Erythroblast (primary cell): ENCODE measurements at regions not wholly inside any gene's neighbourhood (a gene's known extent, or its start where the extent isn't known, plus 50 kb on each side); places are given as distances from the start of the nearest gene placed in this dataset.

Experiments
- GATA1 ChIP-seq: IDR thresholded peaks from 2 replicates; pipeline ENCODE4 v1.6.1; 2011; ENCODE audit warnings: low read depth, mild to moderate bottlenecking, control low read depth, low read length, moderate library complexity
- POLR2A ChIP-seq: IDR thresholded peaks from 2 replicates; pipeline ENCODE4 v1.6.1; 2011; ENCODE audit warnings: mild to moderate bottlenecking, low read length

GRCh38 chr1:90821152-90821787 lies 104.2 kb upstream of the BARHL2 start:
- TF ChIP-seq POLR2A (no peak), GATA1 (no peak)
